ENCODE measurements at regions not wholly inside any gene's neighbourhood (a gene's known extent, or its start where the extent isn't known, plus 50 kb on each side); places are given as distances from the start of the nearest gene placed in this dataset.

DNA sequence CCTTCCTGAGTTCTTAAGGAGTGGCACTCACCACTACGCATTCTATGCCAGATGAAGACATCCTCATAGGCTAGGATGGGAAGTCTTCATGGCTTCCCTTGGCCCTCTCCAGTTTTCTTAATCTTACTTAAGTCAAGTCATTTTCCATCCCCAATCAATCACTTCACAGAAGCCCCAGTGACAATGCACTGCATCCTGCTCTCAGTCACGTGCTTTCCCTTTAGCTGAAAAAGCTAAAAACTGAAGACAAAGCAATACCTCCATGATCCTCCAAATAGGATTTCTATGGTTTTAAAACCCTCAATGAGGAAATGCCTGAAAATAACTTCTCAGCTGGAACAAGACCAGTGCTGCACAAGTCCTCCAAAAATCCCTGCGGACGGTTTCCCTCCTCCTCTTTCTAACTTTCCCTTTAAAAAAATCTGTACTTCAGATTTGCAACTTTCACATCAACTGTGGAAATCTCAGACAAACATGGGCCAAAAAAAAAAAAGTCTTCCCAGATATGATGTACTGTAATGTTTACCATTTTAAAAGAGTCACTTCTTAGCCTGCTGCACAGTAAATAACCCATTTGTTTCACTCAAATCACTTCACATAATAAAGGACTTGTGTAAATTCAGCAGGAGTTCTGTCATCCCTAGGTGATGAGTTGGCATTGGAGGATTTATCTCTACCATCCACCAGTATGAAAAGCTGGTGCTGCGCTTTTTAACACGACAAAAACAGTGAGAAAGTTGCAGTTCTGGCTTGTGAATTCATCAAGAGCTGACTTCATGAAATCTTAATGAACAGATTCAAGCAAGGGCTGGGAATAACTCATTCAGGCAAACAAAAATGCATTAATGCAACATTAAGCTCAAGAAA lies 590.0 kb upstream of the NOX3 start:
- DNase-seq (ENCODE audit: low spot score) (no peak), ATAC-seq (no peak)
- Histone ChIP-seq H3K79me2 (replicated peaks; ENCODE audit: insufficient read depth) (no peaks in the 10 kb centered on the region), H3K27me3 (ENCODE audit: insufficient read depth) (no peaks in the 10 kb centered on the region), H2AFZ (peak overlapping the region; percentile 86; the same call in 1 of the 2 replicates), H3F3A (replicated peaks; ENCODE audit: low read depth) (no peaks in the 10 kb centered on the region), H3K9me2 (ENCODE audit: insufficient read depth) (peaks cover 16% of the 10 kb centered on the region; the same call in 1 of the 2 replicates), H3K27ac (ENCODE audit: low read depth) (no peak overlapping the region), H3K4me1 (ENCODE audit: insufficient read depth) (0 out of 2 replicates have a peak, but pooled peaks cover 5% of the 10 kb centered on the region), H3K36me3 (ENCODE audit: insufficient read depth) (no peaks in the 10 kb centered on the region), H3K4me2 (no peak overlapping the region), H3K4me3 (no peak overlapping the region), H4K20me1 (replicated peaks; ENCODE audit: insufficient read depth) (no peaks in the 10 kb centered on the region)
- no peak overlapping the region; the same call in none of the 2 replicates for H3K27ac Mint-ChIP-seq
- no peak for TF ChIP-seq CTCF (conservative IDR thresholded peaks at IDR 0.05; ENCODE audit: low read depth in 2 of 2)
- no peak for TF ChIP-seq ZNF331 (CRISPR knock-in tag; IDR thresholded peaks at IDR 0.05; ENCODE audit: low read depth)
- no peak for TF ChIP-seq REST (IDR thresholded peaks at IDR 0.05; ENCODE audit: unreplicated experiment)
- no peak for TF ChIP-seq NANOG (IDR thresholded peaks at IDR 0.05; ENCODE audit: borderline replicate concordance)
- TF ChIP-seq, protein P1, sequence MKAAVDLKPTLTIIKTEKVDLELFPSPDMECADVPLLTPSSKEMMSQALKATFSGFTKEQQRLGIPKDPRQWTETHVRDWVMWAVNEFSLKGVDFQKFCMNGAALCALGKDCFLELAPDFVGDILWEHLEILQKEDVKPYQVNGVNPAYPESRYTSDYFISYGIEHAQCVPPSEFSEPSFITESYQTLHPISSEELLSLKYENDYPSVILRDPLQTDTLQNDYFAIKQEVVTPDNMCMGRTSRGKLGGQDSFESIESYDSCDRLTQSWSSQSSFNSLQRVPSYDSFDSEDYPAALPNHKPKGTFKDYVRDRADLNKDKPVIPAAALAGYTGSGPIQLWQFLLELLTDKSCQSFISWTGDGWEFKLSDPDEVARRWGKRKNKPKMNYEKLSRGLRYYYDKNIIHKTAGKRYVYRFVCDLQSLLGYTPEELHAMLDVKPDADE (IDR thresholded peaks at IDR 0.05): no peak
- no peak for TF ChIP-seq POLR2AphosphoS5 (IDR thresholded peaks at IDR 0.05; ENCODE audit: low read depth)
- no peak for TF ChIP-seq STAT1 (IDR thresholded peaks at IDR 0.05; ENCODE audit: unreplicated experiment)
- TF ChIP-seq ZNF114 (CRISPR knock-in tag; IDR thresholded peaks at IDR 0.05): no peak
- TF ChIP-seq EZH2 (IDR thresholded peaks at IDR 0.05; ENCODE audit: low read depth, unreplicated experiment): no peak
- H3K36me3 Mint-ChIP-seq (ENCODE audit: low read depth): no peaks in the 10 kb centered on the region
- peaks cover 10% of the 10 kb centered on the region for H3K4me1 Mint-ChIP-seq
- no peaks in the 10 kb centered on the region for H3K27me3 Mint-ChIP-seq (ENCODE audit: insufficient read depth, low read depth, poor library complexity)
- no peak overlapping the region for H3K4me3 Mint-ChIP-seq
- peaks cover 9% of the 10 kb centered on the region for H3K9me3 Mint-ChIP-seq

Measured in GM23338 (cell line).